NCI-H82 (cell line): ENCODE measurements at regions not wholly inside any gene's neighbourhood (a gene's known extent, or its start where the extent isn't known, plus 50 kb on each side); places are given as distances from the start of the nearest gene placed in this dataset.
"Not testable (repeated sequence)": the region's sequence is repeated elsewhere in the genome, so short reads cannot be mapped to it uniquely, and the experiment has no call there.

Experiments
- DNase-seq: peaks from one replicate; lab custom pipeline; 2025; lab: John Stamatoyannopoulos, UW

DNA sequence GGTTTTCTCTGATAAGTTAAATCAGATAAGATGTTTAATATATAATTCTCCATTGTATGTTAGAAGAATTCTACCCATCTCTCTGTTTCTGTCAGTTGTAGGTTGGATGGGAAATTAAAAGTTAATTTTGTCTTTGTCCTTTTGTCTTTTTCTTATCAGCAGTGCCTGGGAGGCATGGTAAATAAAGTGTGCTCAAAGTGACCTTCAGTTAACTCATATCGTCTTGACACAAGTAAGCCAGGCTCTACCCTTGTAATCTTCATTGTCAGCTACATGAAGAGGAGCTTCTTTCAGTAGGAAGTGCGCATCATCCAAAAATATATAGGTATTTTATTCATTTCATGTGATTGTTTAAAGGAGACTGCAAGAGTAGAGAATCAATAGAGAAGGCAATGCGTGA is 138.9 kb upstream of the NRIP1 start:
- DNase-seq: no peak

GRCh38 chr21:15204140-15204969 is 139.6 kb upstream of the NRIP1 start:
- no peak for DNase-seq

DNA sequence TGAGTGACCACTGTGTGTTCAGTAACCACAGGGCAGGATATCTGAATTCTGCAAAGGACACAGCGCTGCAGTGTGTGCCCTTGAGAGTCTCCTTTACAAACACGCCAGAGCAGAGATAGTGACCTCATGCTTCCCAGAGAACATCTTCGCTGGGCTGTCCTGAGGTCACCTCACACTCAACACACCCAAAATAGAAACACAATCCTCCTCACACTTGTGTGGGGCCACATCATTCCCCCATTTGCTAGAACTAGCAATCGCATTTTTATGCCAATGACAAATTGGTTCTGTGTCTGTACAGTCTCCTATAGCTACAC is 140.1 kb upstream of the NRIP1 start:
- DNase-seq: no peak

GRCh38 chr21:15206514-15206913 is 141.7 kb upstream of the NRIP1 start:
- DNase-seq: no peak

DNA sequence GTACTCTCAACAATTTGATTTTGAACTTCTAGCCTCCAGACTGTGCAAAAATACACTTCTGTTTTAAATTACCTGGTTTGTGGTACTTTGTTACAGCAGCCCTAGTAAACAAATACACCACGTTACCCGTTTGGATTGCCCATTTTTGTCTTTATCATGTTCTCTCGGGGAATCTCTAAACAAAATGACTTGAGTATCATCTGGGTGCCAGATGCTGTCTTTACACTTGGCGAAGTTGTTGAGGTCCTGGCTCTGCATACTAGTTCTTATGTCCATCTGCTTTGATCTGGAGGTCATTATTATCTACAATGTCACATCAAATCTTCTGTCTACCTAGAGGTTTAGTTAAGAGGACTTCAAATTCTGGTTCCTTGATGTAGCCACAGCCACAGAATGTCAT is 142.4 kb upstream of the NRIP1 start:
- no peak for DNase-seq

- DNase-seq: no peak
These were observed 143.0 kb upstream of the NRIP1 start for GRCh38 chr21:15207635-15208370.

DNA sequence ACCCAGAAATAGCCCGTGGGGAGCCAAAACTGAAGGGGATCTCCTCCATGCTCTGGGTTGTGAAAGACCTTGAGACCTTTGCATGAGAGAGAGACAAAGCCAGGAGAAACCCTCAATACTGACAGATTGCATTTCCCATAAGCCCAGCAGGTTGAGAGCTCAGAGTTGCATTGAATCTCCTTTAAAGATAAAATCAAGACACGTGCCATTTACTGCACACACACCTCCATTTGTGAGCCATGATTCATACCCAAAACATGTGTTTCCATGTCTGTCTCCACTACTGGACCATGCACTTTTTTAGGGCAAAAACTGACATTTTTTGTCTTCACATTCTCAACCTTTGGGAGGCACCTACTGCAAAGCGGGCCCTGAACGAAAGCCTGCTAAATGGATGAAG is 144.0 kb upstream of the NRIP1 start:
- DNase-seq: no peak

DNA sequence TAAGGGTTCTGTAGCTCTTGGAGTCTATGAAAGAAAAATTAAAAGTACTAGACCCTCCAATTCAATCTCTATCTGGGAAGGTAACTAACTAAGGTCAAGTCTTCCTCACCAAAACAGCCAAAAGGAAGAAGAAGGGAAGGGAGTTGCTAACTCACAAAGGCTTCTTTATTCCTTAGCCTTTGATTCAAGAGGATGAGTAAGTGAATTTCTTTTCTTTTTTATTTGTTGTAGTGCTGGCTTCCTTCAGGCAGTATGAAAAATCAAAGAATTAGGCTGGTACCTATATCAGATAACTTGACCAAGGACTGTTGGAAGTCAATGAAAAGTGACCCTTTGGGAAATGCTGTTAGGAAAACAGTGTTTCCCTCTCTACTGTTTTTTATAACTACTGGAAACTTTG is 144.4 kb upstream of the NRIP1 start:
- DNase-seq: no peak

DNA sequence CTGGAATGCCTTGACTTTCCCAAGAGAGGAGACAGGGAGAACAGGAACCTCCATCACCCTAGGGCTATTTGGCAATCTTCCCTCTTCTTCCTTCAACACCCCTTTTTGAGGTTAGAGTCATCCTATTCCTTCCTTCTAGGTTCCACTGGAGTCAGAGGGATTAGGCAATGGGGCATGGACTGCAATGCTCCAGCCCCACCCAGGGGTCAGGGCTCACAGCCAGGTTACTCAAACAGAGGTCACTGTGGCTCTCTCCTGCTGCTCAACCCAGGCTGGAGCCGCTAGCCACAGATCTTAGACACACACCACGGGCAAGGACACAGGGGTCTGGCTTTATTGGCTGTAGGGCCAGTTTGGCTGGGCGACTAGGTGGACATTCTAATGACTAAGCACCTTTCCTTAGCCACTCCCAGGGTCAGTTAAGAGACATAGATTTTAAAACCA is 145.5 kb upstream of the NRIP1 start:
- DNase-seq: no peak

GRCh38 chr21:15211491-15212133 is 146.8 kb upstream of the NRIP1 start:
- DNase-seq: no peak

- no peak for DNase-seq
These were observed 147.4 kb upstream of the NRIP1 start for GRCh38 chr21:15212206-15212605.

- not testable (repeated sequence) for DNase-seq
These were observed 153.7 kb upstream of the NRIP1 start for GRCh38 chr21:15218476-15218875.

DNA sequence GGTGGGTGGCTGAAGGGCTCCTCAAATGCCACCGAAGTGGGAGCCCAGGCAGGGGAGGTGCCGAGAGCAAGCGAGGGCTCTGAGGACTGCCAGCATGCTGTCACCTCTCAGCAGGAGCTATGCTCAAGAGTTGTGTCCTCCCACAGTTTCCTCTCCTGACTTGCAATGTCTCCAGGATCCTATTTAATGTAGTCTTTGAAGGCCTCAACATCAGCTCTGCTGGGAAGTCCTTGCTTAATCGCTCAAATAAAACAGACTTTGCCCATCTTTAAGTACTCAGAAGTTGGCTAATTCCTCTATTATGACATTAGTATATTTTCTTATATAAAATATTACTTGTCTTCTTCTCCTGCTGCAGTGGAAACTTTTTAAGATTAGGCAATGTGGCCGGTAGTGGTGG is 154.2 kb upstream of the NRIP1 start:
- DNase-seq: no peak

GRCh38 chr21:15219894-15220293 is 155.1 kb upstream of the NRIP1 start:
- DNase-seq: no peak

- DNase-seq: peak; percentile 97
These were observed 157.1 kb upstream of the NRIP1 start for GRCh38 chr21:15221799-15222386.

- peak; percentile 21 for DNase-seq
These were observed 157.9 kb upstream of the NRIP1 start for GRCh38 chr21:15222707-15223106.

DNA sequence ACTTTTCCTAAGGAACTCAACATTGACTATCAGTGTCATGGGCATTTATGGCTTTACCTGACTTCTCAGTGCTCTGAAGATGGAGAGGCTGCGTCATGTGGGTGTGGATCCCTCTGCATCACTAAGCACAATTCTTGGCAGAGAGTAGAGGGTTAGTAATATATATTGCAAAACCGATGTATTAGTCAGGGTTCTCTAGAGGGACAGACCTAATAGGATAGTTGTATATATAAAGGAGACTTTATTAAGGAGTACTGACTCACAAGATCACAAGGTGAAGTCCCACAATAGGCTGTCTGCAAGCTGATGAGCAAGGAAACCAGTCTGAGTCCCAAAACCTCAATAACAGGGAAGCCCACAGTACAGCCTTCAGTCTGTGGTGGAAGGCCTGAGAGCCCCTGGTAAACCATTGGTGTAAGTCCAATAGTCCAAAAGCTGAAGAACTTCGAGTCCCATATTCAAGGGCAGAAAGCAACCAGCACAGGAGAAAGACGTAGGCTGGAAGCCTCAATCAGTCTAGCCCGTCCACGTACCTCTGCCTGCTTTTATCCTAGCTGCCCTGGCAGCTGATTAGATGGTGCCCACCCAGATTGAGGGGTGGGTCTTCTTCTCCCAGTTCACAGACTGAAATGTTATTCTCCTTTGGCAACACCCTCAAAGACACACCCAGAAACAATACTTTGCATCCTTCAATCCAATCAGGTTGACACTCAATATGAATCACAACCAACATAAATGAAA is 159.7 kb upstream of the NRIP1 start:
- no peak for DNase-seq

DNA sequence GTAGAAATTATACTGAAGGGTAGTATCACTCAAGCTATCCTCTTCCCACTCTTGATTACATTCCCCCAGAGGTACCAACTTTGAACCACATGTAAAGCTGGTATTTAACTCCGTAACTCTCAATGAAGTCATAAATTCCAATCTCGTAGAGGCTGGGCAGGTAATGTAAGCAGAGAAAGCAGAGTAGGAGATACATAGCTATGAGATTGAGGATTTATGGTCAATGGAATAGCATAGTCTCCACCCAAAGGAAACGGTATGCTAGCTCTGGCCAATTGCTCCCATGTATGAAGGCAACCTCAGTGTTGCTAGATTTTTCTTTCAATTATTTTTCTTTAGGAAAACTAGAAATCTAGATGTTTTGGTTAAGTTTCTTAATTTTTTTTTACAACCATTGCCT is 163.1 kb upstream of the NRIP1 start:
- DNase-seq: no peak

- DNase-seq: no peak
These were observed 164.6 kb upstream of the NRIP1 start for GRCh38 chr21:15229390-15229789.

DNA sequence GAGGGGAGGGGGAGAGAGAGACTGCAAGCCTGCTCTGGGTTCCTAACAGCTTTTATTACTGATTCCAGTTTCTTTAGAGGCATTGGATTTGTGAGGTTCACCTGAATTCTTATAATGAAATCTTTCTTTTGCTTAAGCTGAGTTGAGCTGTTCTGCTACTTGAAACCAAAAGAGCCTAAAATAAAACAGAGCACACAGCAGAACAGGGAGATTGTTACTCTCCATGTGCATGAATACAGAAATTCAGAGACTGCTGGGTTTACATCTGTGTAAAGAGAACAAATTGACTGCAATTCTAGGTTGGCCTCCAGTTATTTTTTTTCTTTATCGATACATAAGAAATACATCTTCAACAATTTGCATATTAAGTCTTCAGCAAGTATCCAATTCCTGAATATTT is 168.8 kb upstream of the NRIP1 start:
- no peak for DNase-seq

- no peak for DNase-seq
These were observed 171.3 kb upstream of the NRIP1 start for GRCh38 chr21:15236111-15236510.

- no peak for DNase-seq
These were observed 176.0 kb upstream of the NRIP1 start for GRCh38 chr21:15240848-15241247.
